H9 (cell line): ENCODE measurements at regions not wholly inside any gene's neighbourhood (a gene's known extent, or its start where the extent isn't known, plus 50 kb on each side); places are given as distances from the start of the nearest gene placed in this dataset.

ENCODE experiments used
- DNase-seq: peaks from one replicate; pipeline ENCODE4 v3.0.0-alpha.2; 2017
- H2AFZ ChIP-seq: one replicate; pipeline ENCODE4 v1.6.1; 2013; ENCODE audit warnings: mild to moderate bottlenecking, low read length, control low read depth, moderate library complexity
- H2AK5ac ChIP-seq: 2 replicates; pipeline ENCODE4 v1.6.1; 2013; ENCODE audit warnings: low read length, control low read depth, mixed read lengths; ENCODE audit not compliant: insufficient read length
- H2BK120ac ChIP-seq: one replicate; pipeline ENCODE4 v1.6.1; 2013; ENCODE audit warnings: low read depth, mild to moderate bottlenecking, low read length, control low read depth, inconsistent platforms; ENCODE audit not compliant: poor library complexity, severe bottlenecking
- H2BK12ac ChIP-seq: 2 replicates; pipeline ENCODE4 v1.6.1; 2013; ENCODE audit warnings: low read length, control low read depth, mixed read lengths, low read depth; ENCODE audit not compliant: insufficient read length
- H2BK15ac ChIP-seq: 2 replicates; pipeline ENCODE4 v1.6.1; 2013; ENCODE audit warnings: low read depth, low read length, control low read depth
- H2BK20ac ChIP-seq: one replicate; pipeline ENCODE4 v1.6.1; 2013; ENCODE audit warnings: low read depth, mild to moderate bottlenecking, low read length, control low read depth, inconsistent platforms; ENCODE audit not compliant: poor library complexity, severe bottlenecking
- H2BK5ac ChIP-seq: 2 replicates; pipeline ENCODE4 v1.6.1; 2013; ENCODE audit warnings: low read length, control low read depth, mixed read lengths; ENCODE audit not compliant: insufficient read length
- H3K14ac ChIP-seq: 2 replicates; pipeline ENCODE4 v1.6.1; 2013; ENCODE audit warnings: low read length, control low read depth; ENCODE audit not compliant: insufficient read depth
- H3K18ac ChIP-seq: 2 replicates; pipeline ENCODE4 v1.6.1; 2013; ENCODE audit warnings: low read depth, mild to moderate bottlenecking, mixed read lengths, low read length, control low read depth; ENCODE audit not compliant: insufficient read length
- H3K23ac ChIP-seq: 2 replicates; pipeline ENCODE4 v1.6.1; 2013; ENCODE audit warnings: low read length, control low read depth, mixed read lengths, low read depth; ENCODE audit not compliant: insufficient read length
- H3K23me2 ChIP-seq: 2 replicates; pipeline ENCODE4 v1.6.1; 2013; ENCODE audit warnings: low read depth, mild to moderate bottlenecking, mixed read lengths, low read length, control low read depth; ENCODE audit not compliant: insufficient read length, poor library complexity, severe bottlenecking
- H3K27ac ChIP-seq: 2 replicates; pipeline ENCODE4 v1.5.1; 2013; ENCODE audit warnings: low read length, control low read depth, mixed read lengths, low read depth; ENCODE audit not compliant: insufficient read length
- H3K27me3 ChIP-seq: 2 replicates; pipeline ENCODE4 v1.6.1; 2013; ENCODE audit warnings: low read length, control low read depth, inconsistent platforms; ENCODE audit not compliant: insufficient read depth
- H3K4ac ChIP-seq: 2 replicates; pipeline ENCODE4 v1.6.1; 2013; ENCODE audit warnings: low read depth, mild to moderate bottlenecking, control low read depth, inconsistent platforms, low read length, moderate library complexity
- H3K4me1 ChIP-seq: 2 replicates; pipeline ENCODE4 v1.6.1; 2013; ENCODE audit warnings: low read length, control low read depth, inconsistent platforms; ENCODE audit not compliant: insufficient read depth
- H3K4me2 ChIP-seq: 2 replicates; pipeline ENCODE4 v1.6.1; 2013; ENCODE audit warnings: low read length, control low read depth, mixed read lengths; ENCODE audit not compliant: insufficient read length, insufficient read depth
- H3K56ac ChIP-seq: 2 replicates; pipeline ENCODE4 v1.6.1; 2013; ENCODE audit warnings: low read depth, mild to moderate bottlenecking, mixed read lengths, low read length, control low read depth; ENCODE audit not compliant: insufficient read length
- H3K79me1 ChIP-seq: 2 replicates; pipeline ENCODE4 v1.6.1; 2013; ENCODE audit warnings: low read depth, mild to moderate bottlenecking, moderate library complexity, low read length, control low read depth, inconsistent platforms; ENCODE audit not compliant: insufficient read depth, poor library complexity, severe bottlenecking
- H3K79me2 ChIP-seq: 2 replicates; pipeline ENCODE4 v1.6.1; 2013; ENCODE audit warnings: low read length, control low read depth, inconsistent platforms; ENCODE audit not compliant: insufficient read depth
- H3K9ac ChIP-seq: 2 replicates; pipeline ENCODE4 v1.6.1; 2013; ENCODE audit warnings: low read length, control low read depth, mixed read lengths; ENCODE audit not compliant: insufficient read length; ENCODE audit errors: extremely low read depth
- H3K9me3 ChIP-seq: one replicate; pipeline ENCODE4 v1.6.1; 2013; ENCODE audit warnings: low read depth, low read length, inconsistent platforms; ENCODE audit not compliant: control insufficient read depth
- H3T11ph ChIP-seq: one replicate; pipeline ENCODE4 v1.6.1; 2013; ENCODE audit warnings: mild to moderate bottlenecking, low read length, control low read depth, inconsistent platforms
- H4K20me1 ChIP-seq: one replicate; pipeline ENCODE4 v1.6.1; 2013; ENCODE audit not compliant: control insufficient read depth, insufficient read length, insufficient read depth
- H4K5ac ChIP-seq: 2 replicates; pipeline ENCODE4 v1.6.1; 2013; ENCODE audit warnings: low read depth, mild to moderate bottlenecking, mixed read lengths, low read length, control low read depth; ENCODE audit not compliant: insufficient read length
- H4K8ac ChIP-seq: replicated peaks from 2 replicates; pipeline ENCODE4 v1.6.1; 2013; ENCODE audit warnings: low read length, control low read depth, mixed read lengths, low read depth; ENCODE audit not compliant: insufficient read length
- H4K91ac ChIP-seq: 2 replicates; pipeline ENCODE4 v1.6.1; 2013; ENCODE audit warnings: low read depth, mild to moderate bottlenecking, moderate library complexity, mixed read lengths, low read length, control low read depth; ENCODE audit not compliant: insufficient read length
- H3K27ac Mint-ChIP-seq, 3 experiments: 2 replicates in 2 of 3; 3 replicates in 1 of 3; pipeline ENCODE4 v1.8.0; 2020 to 2021; ENCODE audit warnings: mixed read lengths in 3 of 3, mild to moderate bottlenecking in 1 of 3, moderate library complexity in 1 of 3
- H3K27me3 Mint-ChIP-seq: 2 replicates; pipeline ENCODE4 v1.8.0; 2021; ENCODE audit warnings: low read depth, mild to moderate bottlenecking, moderate library complexity, mixed read lengths
- H3K36me3 Mint-ChIP-seq, 3 experiments: 2 replicates in 2 of 3; 3 replicates in 1 of 3; pipeline ENCODE4 v1.8.0; 2020 to 2021; ENCODE audit warnings: low read depth in 3 of 3, mixed read lengths in 3 of 3; ENCODE audit not compliant: insufficient read depth in 1 of 3
- H3K4me1 Mint-ChIP-seq, 2 experiments: 2 replicates each; pipeline ENCODE4 v1.8.0; 2020; ENCODE audit warnings: mixed read lengths in 2 of 2
- H3K4me3 Mint-ChIP-seq, 2 experiments: 2 replicates in 1 of 2; 3 replicates in 1 of 2; pipeline ENCODE4 v1.8.0; 2020 to 2021; ENCODE audit warnings: mild to moderate bottlenecking in 2 of 2, mixed read lengths in 2 of 2, moderate library complexity in 1 of 2
- H3K9me3 Mint-ChIP-seq, 2 experiments: 2 replicates in 1 of 2; 3 replicates in 1 of 2; pipeline ENCODE4 v1.8.0; 2020; ENCODE audit warnings: mild to moderate bottlenecking in 2 of 2, mixed read lengths in 2 of 2, moderate library complexity in 1 of 2
- CTCF ChIP-seq: fragments of 200-600 bp; sonication (generic); conservative IDR thresholded peaks from 3 replicates; pipeline ENCODE4 v1.8.0; 2021; ENCODE audit warnings: antibody characterized with exemption, mild to moderate bottlenecking

GRCh38 chr5:164998142-164998541 lies 1492.7 kb downstream of the MAT2B start:
- H3K23me2 ChIP-seq, result no peaks in the 10 kb centered on the region
- no peaks in the 10 kb centered on the region for H3K27me3 ChIP-seq
- no peak overlapping the region for H3T11ph ChIP-seq
- Mint-ChIP-seq H3K9me3 (no peaks in the 10 kb centered on the region; a peak in 1 of 5 replicates), H3K4me3 (no peak overlapping the region), H3K27me3 (no peaks in the 10 kb centered on the region), H3K4me1 (peaks cover 7 to 11% of the 10 kb centered on the region in 2 experiments), H3K36me3 (no peaks in the 10 kb centered on the region), H3K27ac (no peak overlapping the region)
- H4K20me1 ChIP-seq, result no peaks in the 10 kb centered on the region
- no peak overlapping the region for H2BK120ac ChIP-seq
- no peak overlapping the region for H3K4ac ChIP-seq
- no peak overlapping the region for H3K56ac ChIP-seq
- H3K23ac ChIP-seq, result no peak overlapping the region
- no peaks in the 10 kb centered on the region for H3K79me2 ChIP-seq
- no peak overlapping the region for H3K27ac ChIP-seq
- no peak overlapping the region for H2BK20ac ChIP-seq
- no peak overlapping the region for H2BK15ac ChIP-seq
- TF ChIP-seq CTCF, result no peak
- no peak overlapping the region for H4K91ac ChIP-seq
- H3K18ac ChIP-seq, result no peak overlapping the region
- no peak overlapping the region for H2BK12ac ChIP-seq
- no peak overlapping the region for H4K8ac ChIP-seq
- H3K4me1 ChIP-seq, result no peaks in the 10 kb centered on the region
- no peak overlapping the region for H3K9ac ChIP-seq
- no peak overlapping the region for H2AK5ac ChIP-seq
- H4K5ac ChIP-seq, result no peak overlapping the region
- H3K79me1 ChIP-seq, result no peaks in the 10 kb centered on the region
- H2AFZ ChIP-seq, result no peak overlapping the region
- no peak overlapping the region for H3K4me2 ChIP-seq
- no peaks in the 10 kb centered on the region for H3K9me3 ChIP-seq
- DNase-seq, result no peak
- no peak overlapping the region for H2BK5ac ChIP-seq
- no peak overlapping the region for H3K14ac ChIP-seq
